ENCODE measurements at regions not wholly inside any gene's neighbourhood (a gene's known extent, or its start where the extent isn't known, plus 50 kb on each side); places are given as distances from the start of the nearest gene placed in this dataset.
"Not testable (repeated sequence)": the region's sequence is repeated elsewhere in the genome, so short reads cannot be mapped to it uniquely, and the experiment has no call there.

DNA sequence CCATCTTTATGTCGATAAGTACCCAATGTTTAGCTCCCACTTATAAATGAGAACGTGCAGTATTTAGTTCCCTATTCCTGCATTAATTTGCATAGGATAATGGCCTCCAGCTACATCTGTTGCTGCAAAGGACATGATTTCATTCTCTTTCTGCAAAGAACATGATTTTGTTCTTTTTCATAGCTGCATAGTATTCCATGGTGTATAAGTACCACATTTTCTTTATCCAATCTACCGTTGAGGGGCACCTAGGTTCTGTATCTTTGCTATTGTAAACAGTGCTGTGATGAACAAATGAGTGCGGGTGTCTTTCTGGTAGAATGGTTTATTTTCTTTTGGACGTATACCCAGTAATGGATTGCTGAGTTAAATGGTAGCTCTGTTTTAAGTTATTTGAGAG is 63.0 kb downstream of the HLX start:
- FAIRE-seq: no peak

DNA sequence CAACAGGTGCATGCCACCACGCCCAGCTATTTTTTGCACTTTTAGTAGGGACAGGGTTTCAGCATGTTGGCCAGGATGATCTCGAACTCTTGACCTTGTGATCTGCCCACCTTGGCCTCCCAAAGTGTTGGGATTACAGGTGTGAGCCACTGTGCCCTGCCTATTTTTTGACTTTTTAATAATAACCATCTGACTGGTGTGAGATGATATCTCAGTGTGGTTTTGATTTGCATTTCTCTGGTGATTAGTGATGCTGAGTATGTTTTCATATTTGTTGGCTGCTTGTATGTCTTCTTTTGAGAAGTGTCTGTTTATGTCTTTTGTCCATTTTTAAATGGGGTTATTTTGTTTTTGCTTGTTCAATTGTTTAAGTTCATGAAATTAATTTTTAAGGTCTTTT is 63.7 kb downstream of the HLX start:
- DNase-seq; H3K27ac ChIP-seq (ENCODE audit: low read depth in 2 of 2, low read length in 2 of 2); H3K4me3 ChIP-seq (ENCODE audit: low read length in 3 of 3); H3K9me3 ChIP-seq (ENCODE audit: control insufficient read depth in 2 of 3, insufficient read depth in 1 of 3, low read length in 3 of 3); H3K27me3 ChIP-seq (ENCODE audit: control insufficient read depth, insufficient read depth, low read length); intact Hi-C loops (cut with DNase I); FAIRE-seq; H3K9ac ChIP-seq (ENCODE audit: low read length in 3 of 3); H3K4me1 ChIP-seq (ENCODE audit: control insufficient read depth in 2 of 3, insufficient read depth in 2 of 3, low read depth in 1 of 3, low read length in 3 of 3); H3K36me3 ChIP-seq (ENCODE audit: control insufficient read depth in 2 of 3, insufficient read depth in 3 of 3, low read length in 3 of 3): not testable (repeated sequence)

More for the DNA sequence above, 63.0 kb downstream of the HLX start:
- Histone ChIP-seq H3K27ac (ENCODE audit: low read depth in 2 of 2, low read length in 2 of 2) (no peak overlapping the region), H3K4me3 (ENCODE audit: low read length in 3 of 3) (no peak overlapping the region), H3K9me3 (ENCODE audit: control insufficient read depth in 2 of 3, insufficient read depth in 1 of 3, low read length in 3 of 3) (no peaks in the 10 kb centered on the region), H3K36me3 (ENCODE audit: control insufficient read depth in 2 of 3, insufficient read depth in 3 of 3, low read length in 3 of 3) (no peaks in the 10 kb centered on the region), H3K9ac (ENCODE audit: low read length in 3 of 3) (no peak overlapping the region), H3K4me1 (ENCODE audit: control insufficient read depth in 2 of 3, insufficient read depth in 2 of 3, low read depth in 1 of 3, low read length in 3 of 3) (no peaks in the 10 kb centered on the region), H3K27me3 (ENCODE audit: control insufficient read depth, insufficient read depth, low read length) (no peaks in the 10 kb centered on the region)
- intact Hi-C loops (cut with DNase I): no loop called here
- DNase-seq: no peak
- TF ChIP-seq, protein P1, sequence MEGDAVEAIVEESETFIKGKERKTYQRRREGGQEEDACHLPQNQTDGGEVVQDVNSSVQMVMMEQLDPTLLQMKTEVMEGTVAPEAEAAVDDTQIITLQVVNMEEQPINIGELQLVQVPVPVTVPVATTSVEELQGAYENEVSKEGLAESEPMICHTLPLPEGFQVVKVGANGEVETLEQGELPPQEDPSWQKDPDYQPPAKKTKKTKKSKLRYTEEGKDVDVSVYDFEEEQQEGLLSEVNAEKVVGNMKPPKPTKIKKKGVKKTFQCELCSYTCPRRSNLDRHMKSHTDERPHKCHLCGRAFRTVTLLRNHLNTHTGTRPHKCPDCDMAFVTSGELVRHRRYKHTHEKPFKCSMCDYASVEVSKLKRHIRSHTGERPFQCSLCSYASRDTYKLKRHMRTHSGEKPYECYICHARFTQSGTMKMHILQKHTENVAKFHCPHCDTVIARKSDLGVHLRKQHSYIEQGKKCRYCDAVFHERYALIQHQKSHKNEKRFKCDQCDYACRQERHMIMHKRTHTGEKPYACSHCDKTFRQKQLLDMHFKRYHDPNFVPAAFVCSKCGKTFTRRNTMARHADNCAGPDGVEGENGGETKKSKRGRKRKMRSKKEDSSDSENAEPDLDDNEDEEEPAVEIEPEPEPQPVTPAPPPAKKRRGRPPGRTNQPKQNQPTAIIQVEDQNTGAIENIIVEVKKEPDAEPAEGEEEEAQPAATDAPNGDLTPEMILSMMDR (IDR thresholded peaks at IDR 0.05; ENCODE audit: borderline replicate concordance, extremely low read depth, insufficient read depth): no peak

DNA sequence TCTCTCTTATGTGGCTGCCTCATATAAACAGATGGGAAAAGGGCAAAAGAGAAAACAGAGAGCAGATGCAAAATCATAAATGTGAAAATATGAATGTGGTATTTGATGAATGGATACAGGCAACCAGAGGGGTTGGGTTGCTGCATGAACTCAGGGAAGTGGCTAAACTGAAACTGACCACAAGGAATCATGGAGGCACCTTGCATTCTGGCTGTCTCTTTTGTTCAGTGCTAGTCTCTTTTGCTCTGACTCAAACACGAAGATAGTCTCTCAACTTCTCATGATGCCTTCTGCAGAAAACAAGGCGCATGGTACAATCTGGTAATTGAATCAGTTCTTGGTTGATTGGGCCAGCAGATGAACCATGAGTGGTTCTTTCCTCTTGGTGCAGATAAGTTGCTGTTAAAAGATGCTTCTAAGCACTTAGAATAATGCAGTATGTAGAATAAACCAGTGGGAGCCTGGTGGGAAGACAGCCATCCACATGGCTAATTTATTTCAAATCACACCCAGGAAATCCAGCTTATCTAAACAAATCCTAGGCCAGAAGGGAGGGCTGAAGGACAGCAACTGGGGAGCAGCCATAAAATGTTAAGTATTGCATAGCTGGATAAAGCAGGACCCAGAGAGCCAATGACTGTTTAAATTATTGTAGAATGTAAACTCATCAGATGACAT is 64.2 kb downstream of the HLX start:
- H3K9me3 ChIP-seq (ENCODE audit: control insufficient read depth in 2 of 3, insufficient read depth in 1 of 3, low read length in 3 of 3): no peaks in the 10 kb centered on the region
- TF ChIP-seq, protein P1 (IDR thresholded peaks at IDR 0.05; ENCODE audit: borderline replicate concordance, extremely low read depth, insufficient read depth): no peak
- no peak overlapping the region for H3K27ac ChIP-seq (ENCODE audit: low read depth in 2 of 2, low read length in 2 of 2)
- no peaks in the 10 kb centered on the region for H3K4me1 ChIP-seq (ENCODE audit: control insufficient read depth in 2 of 3, insufficient read depth in 2 of 3, low read depth in 1 of 3, low read length in 3 of 3)
- intact Hi-C loops (cut with DNase I): no loop called here
- DNase-seq: no peak
- no peak overlapping the region for H3K9ac ChIP-seq (ENCODE audit: low read length in 3 of 3)
- no peak for FAIRE-seq
- no peaks in the 10 kb centered on the region for H3K36me3 ChIP-seq (ENCODE audit: control insufficient read depth in 2 of 3, insufficient read depth in 3 of 3, low read length in 3 of 3)
- H3K27me3 ChIP-seq (ENCODE audit: control insufficient read depth, insufficient read depth, low read length): no peaks in the 10 kb centered on the region
- H3K4me3 ChIP-seq (ENCODE audit: low read length in 3 of 3): no peak overlapping the region

DNA sequence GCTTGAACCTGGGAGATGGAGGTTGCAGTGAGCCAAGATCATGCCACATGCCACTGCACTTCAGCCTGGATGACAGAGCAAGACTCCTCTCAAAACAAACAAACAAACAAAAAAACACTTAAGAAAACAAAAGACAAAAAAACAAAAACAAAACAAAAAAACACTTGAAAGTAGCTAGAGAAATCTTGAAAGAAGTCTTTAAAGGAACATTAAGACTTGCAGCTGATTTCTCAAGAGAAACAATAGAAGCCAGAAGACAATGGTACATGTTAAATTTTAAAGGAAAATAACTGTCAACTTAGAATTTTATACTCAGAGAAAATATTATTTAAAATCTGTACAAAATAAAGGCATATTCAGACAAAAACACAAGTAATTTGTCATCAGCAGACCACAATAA is 71.3 kb downstream of the HLX start:
- intact Hi-C loops (cut with DNase I): no loop called here
- Histone ChIP-seq H3K36me3 (ENCODE audit: control insufficient read depth in 2 of 3, insufficient read depth in 3 of 3, low read length in 3 of 3) (no peaks in the 10 kb centered on the region), H3K9me3 (ENCODE audit: control insufficient read depth in 2 of 3, insufficient read depth in 1 of 3, low read length in 3 of 3) (peaks cover 0 to 7% (median 2%) of the 10 kb centered on the region in 3 donors), H3K27me3 (ENCODE audit: control insufficient read depth, insufficient read depth, low read length) (no peaks in the 10 kb centered on the region), H3K9ac (ENCODE audit: low read length in 3 of 3) (no peak overlapping the region), H3K27ac (ENCODE audit: low read depth in 2 of 2, low read length in 2 of 2) (no peak overlapping the region), H3K4me3 (ENCODE audit: low read length in 3 of 3) (no peak overlapping the region), H3K4me1 (ENCODE audit: control insufficient read depth in 2 of 3, insufficient read depth in 2 of 3, low read depth in 1 of 3, low read length in 3 of 3) (no peaks in the 10 kb centered on the region)
- TF ChIP-seq, protein P1 (IDR thresholded peaks at IDR 0.05; ENCODE audit: borderline replicate concordance, extremely low read depth, insufficient read depth): no peak
- FAIRE-seq: no peak
- no peak for DNase-seq
